ENCODE measurements at regions not wholly inside any gene's neighbourhood (a gene's known extent, or its start where the extent isn't known, plus 50 kb on each side); places are given as distances from the start of the nearest gene placed in this dataset.
A peak's percentile ranks its signal among the peaks of the same experiment; 100 is the strongest.
"Not testable (repeated sequence)": the region's sequence is repeated elsewhere in the genome, so short reads cannot be mapped to it uniquely, and the experiment has no call there.

- H3K36me3 Mint-ChIP-seq (ENCODE audit: insufficient read depth), result no peaks in the 10 kb centered on the region
- H3K4me1 Mint-ChIP-seq (ENCODE audit: low read depth), result no peaks in the 10 kb centered on the region
- ATAC-seq (no peak), DNase-seq (no peak)
- H3K27me3 Mint-ChIP-seq (ENCODE audit: low read depth), result peaks cover 18% of the 10 kb centered on the region
- no peaks in the 10 kb centered on the region for H3K9me3 Mint-ChIP-seq
- H3K4me3 Mint-ChIP-seq, result peak overlapping the region; percentile 5
These were observed 169.1 kb downstream of the RPIA start for GRCh38 chr2:88860421-88861075.

GRCh38 chr2:88865801-88866371 lies 174.4 kb downstream of the RPIA start:
- Mint-ChIP-seq H3K36me3 (ENCODE audit: insufficient read depth) (no peaks in the 10 kb centered on the region), H3K4me1 (ENCODE audit: low read depth) (peaks cover 6% of the 10 kb centered on the region), H3K9me3 (no peaks in the 10 kb centered on the region), H3K4me3 (peak overlapping the region; percentile 39), H3K27me3 (ENCODE audit: low read depth) (peaks cover 16% of the 10 kb centered on the region)
- ATAC-seq (no peak), DNase-seq (no peak)

- H3K4me1 Mint-ChIP-seq (ENCODE audit: low read depth), result peaks cover 6% of the 10 kb centered on the region
- peak overlapping the region; percentile 39 for H3K4me3 Mint-ChIP-seq
- no peak for DNase-seq
- H3K9me3 Mint-ChIP-seq, result no peaks in the 10 kb centered on the region
- H3K27me3 Mint-ChIP-seq (ENCODE audit: low read depth), result peaks cover 16% of the 10 kb centered on the region
- no peaks in the 10 kb centered on the region for H3K36me3 Mint-ChIP-seq (ENCODE audit: insufficient read depth)
- no peak for ATAC-seq
These were observed 175.3 kb downstream of the RPIA start for GRCh38 chr2:88866756-88867155.

GRCh38 chr2:88868861-88869260 lies 177.4 kb downstream of the RPIA start:
- Mint-ChIP-seq H3K4me3 (no peak overlapping the region), H3K27me3 (ENCODE audit: low read depth) (peaks cover 13% of the 10 kb centered on the region), H3K9me3 (no peaks in the 10 kb centered on the region), H3K4me1 (ENCODE audit: low read depth) (peaks cover 6% of the 10 kb centered on the region), H3K36me3 (ENCODE audit: insufficient read depth) (no peaks in the 10 kb centered on the region)
- DNase-seq (no peak), ATAC-seq (no peak)

- peaks cover 13% of the 10 kb centered on the region for H3K27me3 Mint-ChIP-seq (ENCODE audit: low read depth)
- H3K9me3 Mint-ChIP-seq, result no peaks in the 10 kb centered on the region
- H3K4me1 Mint-ChIP-seq (ENCODE audit: low read depth), result peaks cover 6% of the 10 kb centered on the region
- no peaks in the 10 kb centered on the region for H3K36me3 Mint-ChIP-seq (ENCODE audit: insufficient read depth)
- no peak overlapping the region for H3K4me3 Mint-ChIP-seq
- ATAC-seq, result no peak
- DNase-seq, result no peak
These were observed 178.9 kb downstream of the RPIA start for GRCh38 chr2:88870267-88870839.

GRCh38 chr2:88871336-88871735 lies 179.9 kb downstream of the RPIA start:
- Mint-ChIP-seq H3K9me3 (no peaks in the 10 kb centered on the region), H3K36me3 (ENCODE audit: insufficient read depth) (no peaks in the 10 kb centered on the region), H3K4me1 (ENCODE audit: low read depth) (peaks cover 6% of the 10 kb centered on the region), H3K27me3 (ENCODE audit: low read depth) (peaks cover 13% of the 10 kb centered on the region), H3K4me3 (no peak overlapping the region)
- no peak for DNase-seq
- no peak for ATAC-seq

DNA sequence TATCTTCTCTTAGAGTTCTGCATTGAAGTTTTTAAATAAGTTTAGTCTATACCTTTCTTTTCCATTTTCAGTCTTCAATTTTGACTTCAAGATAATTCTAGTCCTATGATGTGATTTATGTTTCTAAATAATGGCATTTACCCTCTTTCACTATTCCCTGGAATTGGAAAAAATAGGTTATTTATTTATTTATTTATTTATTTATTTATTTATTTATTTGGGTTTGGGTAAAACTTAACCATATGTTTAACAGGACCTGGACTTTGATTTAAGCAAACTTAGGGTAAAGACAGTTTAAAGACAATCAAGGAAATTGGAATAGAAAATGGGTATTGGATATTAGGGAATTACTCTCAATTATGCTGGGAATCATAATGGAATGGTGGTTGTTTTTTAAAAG lies 182.1 kb downstream of the RPIA start:
- H3K27me3 Mint-ChIP-seq (ENCODE audit: low read depth), result peaks cover 13% of the 10 kb centered on the region
- H3K4me3 Mint-ChIP-seq, result no peak overlapping the region
- ATAC-seq (no peak), DNase-seq (no peak)
- H3K9me3 Mint-ChIP-seq, result no peaks in the 10 kb centered on the region
- no peaks in the 10 kb centered on the region for H3K4me1 Mint-ChIP-seq (ENCODE audit: low read depth)
- no peaks in the 10 kb centered on the region for H3K36me3 Mint-ChIP-seq (ENCODE audit: insufficient read depth)

DNA sequence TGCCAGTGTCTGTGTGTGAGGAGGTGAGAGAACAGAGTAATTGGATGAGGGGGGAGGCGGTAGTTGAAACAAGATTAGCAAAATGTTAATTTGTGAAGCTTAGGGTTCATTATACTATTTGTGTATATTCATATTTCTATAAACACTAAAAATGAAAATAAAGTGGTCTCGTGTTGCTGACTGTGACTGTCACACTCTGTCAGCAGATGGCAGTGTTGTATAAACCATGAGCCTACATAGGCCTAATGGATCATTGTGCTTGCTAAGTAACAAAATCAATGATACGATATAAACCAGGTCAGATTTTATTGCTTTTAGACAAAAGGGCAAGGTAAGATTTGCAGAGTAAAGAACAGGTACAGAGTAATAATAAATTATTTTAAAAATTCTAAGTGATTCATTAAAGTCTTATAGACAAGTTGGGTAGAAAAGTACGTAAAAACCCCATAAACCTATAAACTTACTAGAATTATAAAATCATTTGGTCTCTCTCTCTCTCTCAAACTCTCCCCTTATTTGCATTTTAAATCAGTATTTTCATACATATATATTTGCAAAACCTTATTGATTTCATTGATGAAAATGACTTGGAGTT lies 182.7 kb downstream of the RPIA start:
- ATAC-seq, result peak; percentile 59 to 60
- peak; percentile 12 for DNase-seq
- H3K36me3 Mint-ChIP-seq (ENCODE audit: insufficient read depth), result no peaks in the 10 kb centered on the region
- peaks cover 15% of the 10 kb centered on the region for H3K27me3 Mint-ChIP-seq (ENCODE audit: low read depth)
- no peak overlapping the region for H3K4me3 Mint-ChIP-seq
- H3K9me3 Mint-ChIP-seq, result no peaks in the 10 kb centered on the region
- no peaks in the 10 kb centered on the region for H3K4me1 Mint-ChIP-seq (ENCODE audit: low read depth)

DNA sequence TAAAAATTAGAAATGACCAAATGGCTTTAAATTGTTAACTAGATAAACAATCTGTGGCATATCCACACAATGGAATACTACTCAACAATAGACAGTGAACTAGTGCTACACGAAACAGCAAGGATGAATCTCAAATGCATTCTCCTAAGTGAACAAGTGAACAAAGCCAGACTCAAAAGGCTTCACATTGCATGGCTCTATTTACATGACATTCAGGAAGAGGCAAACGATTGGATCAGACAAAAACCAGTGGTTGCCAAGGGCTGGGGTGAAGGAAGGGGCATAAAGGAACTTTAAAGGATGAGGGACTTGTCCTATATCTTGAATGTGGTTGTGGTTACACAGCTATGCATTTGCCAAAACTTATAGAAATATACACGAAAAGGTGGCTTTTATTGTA lies 184.3 kb downstream of the RPIA start:
- no peak for ATAC-seq
- no peaks in the 10 kb centered on the region for H3K9me3 Mint-ChIP-seq

DNA sequence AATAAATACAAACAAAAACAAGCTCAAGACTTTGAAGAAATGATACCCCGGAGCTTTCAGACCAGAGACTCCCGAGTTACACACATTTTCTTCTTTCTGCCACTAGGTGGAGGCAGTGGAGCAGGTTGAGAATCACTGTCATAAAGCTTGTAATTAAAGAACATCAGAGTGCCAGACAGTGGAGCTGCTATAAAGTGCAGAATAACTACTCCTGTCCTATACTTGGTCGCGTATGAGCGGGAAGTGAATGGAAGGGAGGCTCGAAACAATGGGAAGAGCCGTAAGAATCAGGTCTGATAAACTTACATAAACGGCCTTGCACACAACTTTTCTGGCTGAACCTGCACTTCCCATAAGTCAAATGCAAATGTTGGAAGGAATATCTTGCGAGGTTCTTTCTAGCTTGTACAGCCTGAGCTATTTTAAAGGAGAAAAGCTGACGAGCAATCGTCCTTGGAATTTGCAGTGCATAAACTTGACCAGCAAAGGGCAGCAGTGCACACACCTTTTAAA lies 189.0 kb downstream of the RPIA start:
- no peaks in the 10 kb centered on the region for H3K9me3 Mint-ChIP-seq
- H3K36me3 Mint-ChIP-seq (ENCODE audit: insufficient read depth), result no peaks in the 10 kb centered on the region
- peaks cover 2% of the 10 kb centered on the region for H3K4me1 Mint-ChIP-seq (ENCODE audit: low read depth)
- ATAC-seq (peak; percentile 60 to 61), DNase-seq (no peak)
- H3K4me3 Mint-ChIP-seq, result no peak overlapping the region
- peaks cover 15% of the 10 kb centered on the region for H3K27me3 Mint-ChIP-seq (ENCODE audit: low read depth)

More for the DNA sequence above, 184.3 kb downstream of the RPIA start:
- H3K36me3 Mint-ChIP-seq (ENCODE audit: insufficient read depth), result no peaks in the 10 kb centered on the region
- peaks cover 15% of the 10 kb centered on the region for H3K27me3 Mint-ChIP-seq (ENCODE audit: low read depth)
- H3K4me3 Mint-ChIP-seq, result no peak overlapping the region
- H3K4me1 Mint-ChIP-seq (ENCODE audit: low read depth), result no peaks in the 10 kb centered on the region
- no peak for DNase-seq

DNA sequence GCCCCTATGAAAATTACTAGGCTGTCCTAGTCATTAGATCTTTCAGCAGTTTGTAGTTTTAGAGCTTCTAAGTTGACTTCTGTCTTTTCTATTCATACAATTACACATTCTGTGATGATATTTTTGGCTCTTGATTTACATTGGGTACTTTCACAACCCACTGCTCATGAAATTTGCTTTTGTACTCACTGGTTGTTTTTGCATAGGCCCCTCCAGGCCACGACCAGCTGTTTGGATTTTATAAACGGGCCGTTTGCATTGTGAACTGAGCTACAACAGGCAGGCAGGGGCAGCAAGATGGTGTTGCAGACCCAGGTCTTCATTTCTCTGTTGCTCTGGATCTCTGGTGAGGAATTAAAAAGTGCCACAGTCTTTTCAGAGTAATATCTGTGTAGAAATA lies 193.8 kb downstream of the RPIA start:
- DNase-seq (no peak), ATAC-seq (no peak)
- Mint-ChIP-seq H3K4me1 (ENCODE audit: low read depth) (peaks cover 2% of the 10 kb centered on the region), H3K9me3 (no peaks in the 10 kb centered on the region), H3K36me3 (ENCODE audit: insufficient read depth) (no peaks in the 10 kb centered on the region), H3K27me3 (ENCODE audit: low read depth) (peaks cover 16% of the 10 kb centered on the region), H3K4me3 (no peak overlapping the region)

DNA sequence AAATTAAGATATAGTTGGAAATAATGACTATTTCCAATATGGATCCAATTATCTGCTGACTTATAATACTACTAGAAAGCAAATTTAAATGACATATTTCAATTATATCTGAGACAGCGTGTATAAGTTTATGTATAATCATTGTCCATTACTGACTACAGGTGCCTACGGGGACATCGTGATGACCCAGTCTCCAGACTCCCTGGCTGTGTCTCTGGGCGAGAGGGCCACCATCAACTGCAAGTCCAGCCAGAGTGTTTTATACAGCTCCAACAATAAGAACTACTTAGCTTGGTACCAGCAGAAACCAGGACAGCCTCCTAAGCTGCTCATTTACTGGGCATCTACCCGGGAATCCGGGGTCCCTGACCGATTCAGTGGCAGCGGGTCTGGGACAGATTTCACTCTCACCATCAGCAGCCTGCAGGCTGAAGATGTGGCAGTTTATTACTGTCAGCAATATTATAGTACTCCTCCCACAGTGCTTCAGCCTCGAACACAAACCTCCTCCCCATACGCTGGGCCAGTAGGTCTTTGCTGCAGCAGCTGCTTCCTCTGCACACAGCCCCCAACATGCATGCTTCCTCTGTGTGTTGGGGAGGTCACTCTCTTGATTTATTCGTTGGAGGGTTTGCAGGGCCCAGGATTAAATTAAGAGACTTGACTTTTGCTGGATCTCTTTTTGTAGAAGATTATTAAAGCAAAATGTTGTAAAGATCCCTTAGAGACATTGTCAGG lies 194.4 kb downstream of the RPIA start:
- Mint-ChIP-seq H3K9me3 (no peaks in the 10 kb centered on the region), H3K27me3 (ENCODE audit: low read depth) (peaks cover 18% of the 10 kb centered on the region), H3K36me3 (ENCODE audit: insufficient read depth) (no peaks in the 10 kb centered on the region), H3K4me1 (ENCODE audit: low read depth) (peaks cover 2% of the 10 kb centered on the region), H3K4me3 (no peak overlapping the region)
- DNase-seq (no peak), ATAC-seq (no peak)

DNA sequence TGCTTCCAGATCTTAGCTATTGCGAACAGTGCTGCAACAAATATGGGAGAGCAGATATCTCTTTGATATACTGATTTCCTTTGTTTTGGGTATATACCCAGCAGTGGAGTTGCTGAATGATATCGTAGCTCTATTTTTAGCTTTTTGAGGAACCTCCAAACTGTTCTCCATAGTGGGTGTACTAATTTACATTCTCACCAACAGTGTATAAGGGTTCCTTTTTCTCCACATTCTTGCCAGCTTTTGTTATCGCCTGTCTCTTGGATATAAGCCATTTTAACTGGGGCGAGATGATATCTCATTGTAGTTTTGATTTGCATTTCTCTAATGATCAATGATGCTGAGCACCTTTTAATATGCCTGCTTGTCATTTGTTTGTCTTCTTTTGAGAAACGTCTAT lies 196.0 kb downstream of the RPIA start:
- DNase-seq; H3K9me3 Mint-ChIP-seq; H3K4me1 Mint-ChIP-seq (ENCODE audit: low read depth); H3K36me3 Mint-ChIP-seq (ENCODE audit: insufficient read depth); ATAC-seq; H3K4me3 Mint-ChIP-seq: not testable (repeated sequence)
- H3K27me3 Mint-ChIP-seq (ENCODE audit: low read depth), result peaks cover 11% of the 10 kb centered on the region

- Mint-ChIP-seq H3K4me1 (ENCODE audit: low read depth) (no peaks in the 10 kb centered on the region), H3K9me3 (no peaks in the 10 kb centered on the region), H3K4me3 (no peak overlapping the region), H3K27me3 (ENCODE audit: low read depth) (peaks cover 13% of the 10 kb centered on the region), H3K36me3 (ENCODE audit: insufficient read depth) (no peaks in the 10 kb centered on the region)
- DNase-seq (no peak), ATAC-seq (no peak)
These were observed 200.7 kb downstream of the RPIA start for GRCh38 chr2:88892207-88892606.
